H1 (cell line): ENCODE measurements at regions not wholly inside any gene's neighbourhood (a gene's known extent, or its start where the extent isn't known, plus 50 kb on each side); places are given as distances from the start of the nearest gene placed in this dataset.

ENCODE experiments used
- CREB1 ChIP-seq: IDR thresholded peaks from 2 replicates; pipeline ENCODE4 v1.6.1; 2012; ENCODE audit warnings: inconsistent platforms
- POLR2A ChIP-seq, 2 experiments: IDR thresholded peaks; 1 replicate in 1 of 2; 2 replicates in 1 of 2; pipeline ENCODE4 v1.6.1; 2011; ENCODE audit warnings: low read depth in 2 of 2, low read length in 2 of 2, mild to moderate bottlenecking in 2 of 2; ENCODE audit errors: control extremely low read depth in 1 of 2

- no peak for TF ChIP-seq POLR2A (IDR thresholded peaks at IDR 0.05; ENCODE audit: control extremely low read depth in 1 of 2, low read depth in 2 of 2, low read length in 2 of 2)
- no peak for TF ChIP-seq CREB1
Measured at GRCh38 chr2:4217737-4218136, 514.4 kb downstream of the DCDC2C start (continued).
